Stomach (tissue), 4 donors: ENCODE measurements at regions not wholly inside any gene's neighbourhood (a gene's known extent, or its start where the extent isn't known, plus 50 kb on each side); places are given as distances from the start of the nearest gene placed in this dataset.

Experiments
- CTCF ChIP-seq, 7 experiments: fragments of 450-650 bp in 4 of 7; fragments of 200-600 bp in 3 of 7; sonication (generic) in 3 of 7; IDR thresholded peaks; one replicate each; pipeline ENCODE4 v1.5.1; 2016 to 2019; ENCODE audit warnings: antibody characterized with exemption in 7 of 7, control low read depth in 2 of 7, mild to moderate bottlenecking in 1 of 7
- POLR2AphosphoS5 ChIP-seq, 3 donors: sonication (generic); formaldehyde crosslinking; IDR thresholded peaks; one replicate each; pipeline ENCODE4 v1.6.1; 2016; ENCODE audit warnings: antibody characterized with exemption in 3 of 3

GRCh38 chr21:31399591-31399990 lies 55.5 kb upstream of the TIAM1 start:
- TF ChIP-seq POLR2AphosphoS5 (IDR thresholded peaks at IDR 0.05) (no peak), CTCF (IDR thresholded peaks at IDR 0.05) (no peak)
